GM21447 (cell line): ENCODE measurements at regions not wholly inside any gene's neighbourhood (a gene's known extent, or its start where the extent isn't known, plus 50 kb on each side); places are given as distances from the start of the nearest gene placed in this dataset.

ENCODE experiments used
- ATAC-seq: cut with Tn5 transposase; IDR thresholded peaks from one replicate; pipeline ENCODE4 v1.9.1; 2021; ENCODE audit not compliant: unreplicated experiment

DNA sequence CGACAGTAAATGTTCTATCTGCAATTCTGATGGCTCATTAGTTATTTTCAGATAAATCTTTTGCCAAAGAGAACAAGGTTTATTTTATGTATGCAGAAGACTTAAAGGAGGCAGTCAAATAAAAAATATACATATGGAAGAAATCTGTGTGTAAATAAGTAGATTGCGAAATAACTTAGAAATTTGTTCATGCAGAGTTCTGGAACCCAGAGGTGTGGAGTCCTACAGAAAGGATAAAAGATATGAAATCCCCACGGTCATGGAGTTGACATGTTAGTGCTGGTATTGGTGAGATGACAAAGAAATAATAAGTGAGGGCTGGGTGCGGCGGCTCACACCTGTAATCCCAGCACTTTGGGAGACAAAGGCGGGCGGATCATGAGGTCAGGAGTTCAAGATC lies 111.2 kb upstream of the CFAP20DC start:
- ATAC-seq, result no peak

DNA sequence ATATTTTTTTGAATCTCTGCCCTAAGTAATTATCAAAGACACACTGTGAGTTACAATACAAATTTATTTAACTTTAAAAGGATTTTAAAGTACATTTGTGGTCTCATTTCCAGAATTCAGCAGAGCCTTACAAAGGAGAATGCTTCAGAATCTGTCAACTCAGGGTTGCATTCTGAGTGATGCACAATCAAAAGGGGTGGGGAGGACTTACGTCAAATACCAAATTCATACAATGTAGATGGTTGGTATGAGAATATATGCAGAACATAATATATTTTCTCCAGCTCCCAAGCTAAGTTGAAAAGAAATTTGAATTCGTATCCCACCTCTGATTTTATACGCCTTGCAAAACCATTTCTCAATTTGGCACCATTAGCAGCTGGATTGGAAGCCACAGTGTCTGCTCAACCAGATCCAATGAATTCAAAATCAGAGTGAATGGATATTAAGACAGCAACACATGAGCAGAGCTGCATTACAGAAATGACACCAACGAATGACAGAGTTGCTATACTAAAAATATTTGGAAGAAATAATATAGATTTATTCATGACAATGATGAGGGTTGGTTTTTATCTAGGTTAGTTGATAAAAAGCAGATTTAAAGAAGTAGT lies 110.4 kb upstream of the CFAP20DC start:
- no peak for ATAC-seq

DNA sequence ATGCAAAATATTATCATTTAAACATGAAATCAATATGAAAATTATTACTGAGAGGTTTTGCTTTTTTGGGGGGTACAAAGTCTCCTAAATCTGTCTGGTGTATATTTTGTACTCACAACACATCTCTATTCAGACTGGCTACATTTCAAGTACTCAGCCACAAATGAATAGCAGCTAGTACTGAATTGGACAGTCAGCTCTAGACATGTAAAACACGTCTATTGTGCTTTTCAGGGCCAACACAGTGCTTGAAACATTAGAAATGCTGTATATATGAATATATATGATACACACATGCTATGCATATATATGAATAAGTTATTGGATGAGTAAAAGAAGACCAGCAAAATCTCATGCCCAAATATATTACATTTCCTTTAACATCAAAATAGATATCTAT lies 103.8 kb upstream of the CFAP20DC start:
- no peak for ATAC-seq

DNA sequence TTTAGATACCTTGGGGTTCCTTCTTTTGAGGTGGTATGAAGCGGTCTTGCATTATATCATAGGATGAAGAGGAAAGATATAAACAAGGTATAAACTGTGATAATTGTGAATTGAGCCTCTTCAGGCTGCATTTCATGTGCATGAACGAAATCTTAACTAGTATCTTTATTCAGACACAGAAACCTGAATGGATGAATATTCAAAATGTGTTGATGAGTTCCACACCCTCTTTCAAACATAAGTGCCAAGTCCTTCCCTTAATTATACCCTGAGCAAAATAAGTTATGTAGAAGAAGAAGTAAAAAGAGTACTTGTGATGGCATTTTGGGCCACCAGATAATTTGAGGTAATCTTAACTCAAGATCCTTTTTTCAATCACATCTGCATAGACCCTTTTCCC lies 103.1 kb upstream of the CFAP20DC start:
- ATAC-seq, result no peak

DNA sequence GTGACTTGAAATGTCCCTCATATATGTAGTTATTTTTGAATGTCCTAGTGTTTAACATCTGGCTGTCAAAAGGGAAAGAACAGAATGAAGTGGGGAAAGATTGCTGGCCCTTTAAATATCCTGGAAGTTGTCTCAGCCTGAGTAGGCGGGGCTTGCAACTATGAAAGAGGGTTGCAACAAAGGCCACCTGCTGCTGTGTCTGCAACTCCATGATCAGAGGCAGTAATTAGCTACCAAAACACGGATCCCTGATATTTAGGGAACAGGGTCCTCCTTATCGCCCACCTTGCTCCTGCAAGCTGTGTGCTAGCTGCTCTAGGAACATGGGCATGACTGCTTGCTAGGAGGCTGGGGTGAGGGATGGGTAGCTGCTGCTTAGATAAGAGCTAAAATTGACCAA lies 100.2 kb upstream of the CFAP20DC start:
- ATAC-seq, result no peak

DNA sequence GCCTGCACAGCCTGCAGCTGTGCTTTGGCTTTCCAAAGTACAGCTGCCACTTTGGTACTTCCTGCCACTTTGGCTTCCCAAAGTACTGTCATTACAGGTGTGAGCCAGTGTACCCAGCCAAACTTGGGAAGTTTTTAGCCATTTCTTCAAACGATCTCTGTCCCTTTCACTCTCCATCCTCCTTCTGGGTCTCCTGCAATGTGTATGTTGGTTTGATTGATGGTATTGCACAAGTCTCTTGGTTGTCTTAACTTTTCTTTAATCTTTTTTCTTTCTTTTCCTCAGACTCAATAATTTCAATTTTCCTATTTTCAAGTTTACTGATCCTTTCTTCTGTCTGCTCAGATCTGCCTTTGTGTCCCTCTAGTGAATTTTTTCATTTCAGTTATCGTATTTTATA lies 99.3 kb upstream of the CFAP20DC start:
- ATAC-seq, result no peak

DNA sequence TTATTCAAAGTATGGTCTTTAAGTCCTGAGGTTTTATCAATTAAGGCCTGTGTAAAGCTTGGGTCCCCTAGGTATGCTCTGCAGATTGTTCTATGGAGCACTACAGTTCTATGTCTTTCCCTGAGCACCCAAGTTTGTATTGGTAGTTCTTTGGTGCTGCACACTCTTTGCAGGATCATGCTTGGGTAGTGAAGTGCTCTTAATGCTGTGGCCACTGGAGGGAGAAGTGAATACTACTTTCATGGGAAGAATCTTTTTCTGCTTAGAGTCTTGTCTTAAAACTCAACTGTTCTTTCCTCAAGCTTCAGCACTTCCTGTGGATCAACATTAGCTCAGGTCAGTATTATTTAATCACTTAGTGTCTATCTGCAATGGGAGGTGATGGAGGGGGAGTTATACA lies 93.6 kb upstream of the CFAP20DC start:
- ATAC-seq, result no peak

DNA sequence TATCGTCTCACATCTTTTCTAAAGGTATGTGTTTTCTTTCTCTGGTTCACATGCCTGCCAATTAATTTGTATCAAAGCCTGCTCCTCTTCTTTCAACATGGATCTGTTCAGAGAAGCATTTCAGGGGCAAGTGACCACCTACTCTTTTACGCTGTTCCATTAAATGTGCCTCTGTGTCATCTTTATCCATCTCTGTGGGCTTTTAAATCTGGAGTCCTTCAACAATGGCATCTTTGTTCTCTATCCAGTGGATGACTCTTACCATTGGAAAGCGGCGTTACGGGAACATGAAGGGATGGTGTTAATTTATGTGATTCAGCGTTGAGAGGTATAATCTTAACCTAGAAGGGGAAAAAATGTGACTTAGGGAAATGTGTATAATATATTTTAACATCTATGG lies 92.7 kb upstream of the CFAP20DC start:
- ATAC-seq, result no peak

DNA sequence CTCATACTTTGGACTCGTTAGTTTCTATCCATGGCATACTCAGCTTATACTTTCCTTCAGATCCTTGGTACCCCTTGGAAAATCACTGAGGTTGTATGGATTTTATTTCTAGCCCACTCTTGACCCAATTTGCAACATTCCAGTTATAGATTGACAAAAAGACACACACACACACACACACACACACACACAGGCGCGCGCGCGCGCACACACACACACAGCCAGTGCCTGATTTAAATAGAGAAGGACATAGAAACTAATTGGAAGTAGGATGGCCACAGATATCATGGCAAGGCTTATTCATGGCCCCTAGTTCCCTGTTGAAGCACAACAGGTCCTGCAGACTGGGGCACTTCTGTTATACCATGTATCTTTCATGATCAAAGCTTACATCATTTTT lies 89.1 kb upstream of the CFAP20DC start:
- no peak for ATAC-seq

DNA sequence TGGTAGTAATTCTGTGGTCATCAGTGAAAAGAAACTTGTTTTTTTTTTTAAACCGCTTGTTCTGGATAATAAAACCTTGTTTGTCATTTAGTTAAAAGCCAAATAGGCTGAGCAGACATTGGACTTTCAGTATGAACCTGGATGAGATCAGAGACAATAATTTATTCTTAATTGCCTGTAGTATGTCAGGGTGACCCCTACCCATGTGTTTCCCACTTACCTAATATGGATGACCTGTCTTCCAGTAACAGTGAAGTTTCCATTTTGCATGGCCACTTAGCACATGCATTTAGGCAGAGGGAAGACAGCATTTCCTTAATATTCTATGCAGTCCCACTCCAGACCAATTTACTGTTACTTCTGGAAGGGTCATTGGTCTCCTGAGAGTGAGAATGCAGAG lies 87.6 kb upstream of the CFAP20DC start:
- no peak for ATAC-seq

DNA sequence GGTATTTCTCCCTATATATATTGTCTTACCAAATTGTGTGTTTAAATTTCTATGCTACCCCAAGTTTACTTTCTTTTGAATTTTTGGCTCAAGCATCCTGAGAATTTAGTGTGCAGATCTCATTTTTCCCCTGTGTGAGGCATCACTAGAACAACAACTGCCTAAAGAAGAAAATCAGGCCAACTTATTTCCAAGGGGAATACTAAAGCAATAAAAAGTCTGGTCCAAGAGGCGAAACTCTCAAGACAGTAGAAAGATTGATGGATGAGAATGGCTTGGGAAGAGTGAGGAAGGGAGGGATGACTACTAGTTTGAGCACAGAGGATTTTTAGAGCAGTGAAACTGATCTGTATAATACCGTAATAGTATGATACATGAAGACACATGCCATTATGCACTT lies 86.3 kb upstream of the CFAP20DC start:
- no peak for ATAC-seq

DNA sequence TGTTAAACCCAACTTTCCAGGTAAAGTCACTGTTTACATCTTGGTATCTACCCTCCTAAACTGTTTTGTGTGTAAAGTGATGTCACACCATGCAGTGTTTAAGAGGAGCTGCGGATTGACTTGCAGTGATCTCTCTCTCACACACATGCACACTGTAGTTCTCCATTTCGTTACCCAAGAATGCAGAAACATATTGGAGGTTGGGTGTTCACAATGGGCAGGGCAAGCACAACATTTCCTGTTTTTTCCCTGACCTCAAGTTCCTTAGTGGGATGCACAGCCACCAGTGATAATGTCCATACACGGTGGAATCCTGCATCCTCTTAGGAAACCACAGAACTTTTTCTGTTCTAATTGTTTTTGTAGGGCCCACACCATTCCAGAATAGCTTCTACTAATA lies 85.3 kb upstream of the CFAP20DC start:
- ATAC-seq, result no peak

DNA sequence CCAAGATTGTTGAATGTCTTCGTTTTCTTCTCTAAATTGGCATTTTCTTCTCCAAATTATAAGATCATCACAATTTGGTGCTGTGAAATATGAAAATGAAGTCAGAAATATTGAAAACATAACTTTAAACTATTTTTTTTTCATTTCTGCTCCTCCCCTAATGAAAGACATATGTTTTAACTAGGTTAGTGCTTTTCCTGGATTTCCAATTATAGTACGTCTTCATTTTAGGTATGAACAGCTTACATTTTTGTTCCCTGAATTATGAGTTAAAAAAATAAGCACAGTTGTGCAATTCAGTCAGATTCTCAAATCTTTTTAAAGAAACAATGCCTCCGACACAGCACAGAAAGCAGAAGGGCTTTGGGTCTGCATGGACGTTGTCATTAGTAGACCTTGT lies 83.5 kb upstream of the CFAP20DC start:
- ATAC-seq, result no peak

DNA sequence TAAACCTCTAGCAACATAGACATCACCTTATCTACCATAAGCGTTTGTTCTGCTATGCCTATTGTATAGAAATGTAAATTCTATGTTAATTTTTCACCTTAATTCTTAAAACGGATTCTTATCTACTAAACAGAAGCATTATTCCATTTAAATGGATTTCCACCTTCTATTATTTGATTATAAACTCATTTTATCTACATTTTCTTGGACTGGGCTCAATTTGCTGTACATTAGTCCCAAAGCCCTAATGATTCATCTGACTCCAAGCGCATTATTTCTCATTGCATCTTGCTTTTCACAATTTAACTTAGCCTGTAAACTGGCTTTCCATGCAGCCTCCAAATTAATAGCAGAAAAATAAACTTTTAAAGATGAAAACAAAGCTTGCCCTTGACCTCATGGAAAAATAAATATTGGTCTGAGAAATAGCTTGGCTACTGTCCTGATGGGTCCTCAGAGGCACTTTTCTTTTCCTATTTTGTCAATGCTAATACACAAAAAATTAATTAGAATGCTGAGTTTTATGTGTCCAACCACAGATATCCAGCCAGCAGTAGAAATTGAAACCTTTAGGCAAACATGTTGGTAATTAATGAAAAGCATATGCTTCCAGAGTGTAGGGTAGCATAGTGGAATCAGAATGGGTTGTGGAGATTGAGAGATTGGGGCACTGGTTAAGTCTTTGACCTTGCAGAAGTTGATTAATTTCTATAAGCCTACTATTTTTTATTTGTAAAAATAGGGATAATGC lies 81.4 kb upstream of the CFAP20DC start:
- ATAC-seq, result no peak

DNA sequence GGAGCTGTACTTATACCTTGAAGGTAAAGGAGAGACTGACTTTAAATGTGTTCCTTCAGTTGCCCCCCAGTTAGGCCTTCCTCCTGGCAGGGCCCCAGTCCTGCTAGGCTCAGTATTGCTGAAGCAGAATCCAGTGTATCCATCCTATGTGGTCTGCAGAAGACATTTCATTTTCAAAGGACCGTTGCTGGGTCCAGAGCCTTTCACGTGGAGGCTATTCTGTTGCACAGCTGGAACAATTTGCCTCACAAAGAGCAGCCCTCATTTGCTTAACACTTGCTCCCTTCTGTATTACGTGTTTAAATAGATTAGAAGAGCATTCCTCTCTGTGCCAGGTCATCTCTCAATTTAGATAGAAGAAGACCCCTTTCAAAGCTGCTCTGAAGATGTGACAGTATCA lies 78.9 kb upstream of the CFAP20DC start:
- ATAC-seq, result no peak

DNA sequence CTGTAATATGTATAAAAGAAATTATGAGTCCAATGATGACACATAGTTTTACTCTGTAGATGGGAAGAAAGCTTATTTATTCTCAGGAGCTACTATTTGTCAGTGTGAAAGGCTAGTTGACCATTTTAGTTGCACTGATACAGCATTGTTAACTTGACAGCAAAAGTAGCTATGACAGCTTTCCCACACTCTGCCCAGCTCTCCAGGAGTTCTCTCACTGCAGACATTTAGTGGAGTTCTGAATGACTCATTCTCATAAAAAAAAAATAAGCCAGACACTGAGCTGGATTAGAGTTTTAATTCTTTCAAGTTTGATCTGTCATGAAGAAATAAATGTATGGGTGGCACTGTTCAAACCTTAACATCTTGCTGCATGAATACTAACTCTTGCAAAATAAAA lies 77.2 kb upstream of the CFAP20DC start:
- ATAC-seq, result no peak

DNA sequence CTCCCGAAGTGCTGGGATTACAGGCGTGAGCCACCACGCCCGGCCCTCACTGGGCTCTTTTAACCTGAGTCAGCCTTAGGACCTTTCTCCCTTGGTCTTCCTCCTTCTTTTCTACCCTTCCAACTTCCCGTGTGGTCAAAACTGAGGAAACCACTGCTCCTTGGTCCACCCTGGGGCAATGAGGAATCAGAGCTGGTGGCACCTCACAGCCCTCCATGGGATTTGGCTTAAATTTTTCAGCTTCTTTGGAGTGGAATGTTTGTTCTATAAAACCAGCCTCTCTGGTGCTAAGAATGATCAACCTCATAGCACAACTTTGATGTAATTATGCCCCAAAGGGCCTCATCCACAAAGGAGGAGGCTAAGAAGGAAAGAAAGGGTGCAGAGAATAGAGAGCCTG lies 76.6 kb upstream of the CFAP20DC start:
- no peak for ATAC-seq

DNA sequence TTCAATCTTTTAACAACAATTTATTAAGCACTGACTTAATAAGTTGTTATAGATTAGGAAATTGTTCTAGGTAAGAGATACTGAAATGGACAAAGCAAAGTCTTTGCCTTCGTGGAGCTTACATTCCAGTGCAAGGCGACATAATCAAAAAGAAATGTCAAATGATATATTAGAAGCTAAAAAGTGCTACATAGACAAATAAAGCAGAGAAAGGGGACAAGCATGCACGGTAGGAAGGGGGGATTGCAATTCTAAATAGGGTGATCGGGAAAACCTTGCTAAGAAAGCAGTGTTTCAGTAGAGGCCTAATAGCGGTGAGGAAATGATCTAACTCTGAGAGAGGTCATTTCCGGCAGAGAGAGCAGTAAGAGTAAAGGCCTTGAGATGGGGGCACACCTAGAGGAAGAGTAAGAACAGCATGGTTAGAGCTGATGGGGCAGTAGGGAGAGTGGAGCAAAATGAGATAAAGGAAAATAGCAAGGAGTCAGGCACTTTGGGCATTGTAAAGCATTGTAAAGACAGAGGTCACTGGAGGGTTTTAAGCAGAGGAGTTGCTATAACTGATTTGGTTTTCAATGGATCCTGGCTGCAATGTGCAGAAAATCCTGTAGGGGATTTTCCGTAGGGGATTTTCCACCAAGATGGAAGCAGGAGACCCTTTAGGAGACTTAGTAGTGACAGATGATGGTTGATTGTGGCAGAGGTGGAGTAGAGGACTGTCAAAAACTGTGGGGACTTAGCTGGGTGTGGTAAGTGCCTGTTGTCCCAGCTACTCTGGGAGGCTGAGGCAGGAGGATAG lies 71.7 kb upstream of the CFAP20DC start:
- ATAC-seq, result no peak

DNA sequence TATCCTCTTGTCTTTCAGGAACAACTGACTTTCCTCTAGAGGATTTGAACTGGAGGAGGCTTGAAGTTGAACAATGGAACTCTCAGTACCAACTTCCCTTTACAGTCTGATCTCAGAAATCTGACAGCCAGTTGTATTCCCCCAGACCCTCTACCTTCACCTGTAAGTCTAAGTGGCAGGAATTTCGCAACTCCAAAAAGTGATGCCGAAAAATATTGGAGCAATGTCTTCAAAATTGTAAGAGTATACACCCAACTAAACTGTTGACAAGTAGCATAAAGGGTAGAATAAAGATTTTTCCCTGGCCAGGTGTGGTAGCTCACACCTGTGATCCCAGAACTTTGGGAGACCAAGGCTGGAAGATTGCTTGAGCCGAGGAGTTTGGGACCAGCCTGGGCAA lies 69.1 kb upstream of the CFAP20DC start:
- no peak for ATAC-seq

DNA sequence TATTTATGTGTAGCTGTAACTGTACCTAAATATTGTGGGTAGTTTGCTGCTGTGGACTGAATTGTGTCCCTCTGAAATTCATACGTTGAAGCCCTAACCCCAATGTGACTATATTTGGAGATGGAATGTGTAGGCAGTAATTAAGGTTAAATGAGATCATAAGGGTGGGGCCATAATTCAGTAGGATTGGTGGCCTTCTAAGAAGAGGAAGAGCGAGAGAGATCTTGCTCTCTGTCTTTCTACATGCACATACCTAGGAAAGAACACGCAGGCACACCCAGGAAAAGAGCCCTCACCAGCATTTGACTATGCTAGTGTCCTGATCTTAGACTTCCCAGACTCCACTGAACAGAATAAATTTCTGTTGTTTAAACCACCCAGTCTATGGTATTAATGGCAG lies 67.6 kb upstream of the CFAP20DC start:
- no peak for ATAC-seq

DNA sequence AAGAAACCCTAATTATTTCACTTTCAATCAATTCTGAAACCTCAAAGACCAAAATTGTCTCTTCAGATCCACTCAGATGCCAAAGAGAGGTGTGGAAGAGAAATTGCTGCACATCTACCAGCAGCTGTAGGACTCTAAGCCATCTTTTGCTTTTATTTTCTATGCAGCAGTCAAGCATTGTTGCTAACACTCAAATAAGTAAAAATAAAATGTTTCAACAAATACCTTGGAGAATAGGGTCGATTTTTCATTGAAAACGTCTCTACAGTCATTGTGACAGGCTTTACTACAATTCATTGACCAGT lies 66.4 kb upstream of the CFAP20DC start:
- no peak for ATAC-seq
